Muscle of arm (tissue), 1 donor: ENCODE measurements at regions not wholly inside any gene's neighbourhood (a gene's known extent, or its start where the extent isn't known, plus 50 kb on each side); places are given as distances from the start of the nearest gene placed in this dataset.

Source experiments
- DNase-seq: peaks from one replicate; pipeline ENCODE4 v3.0.0-alpha.2; 2013

DNA sequence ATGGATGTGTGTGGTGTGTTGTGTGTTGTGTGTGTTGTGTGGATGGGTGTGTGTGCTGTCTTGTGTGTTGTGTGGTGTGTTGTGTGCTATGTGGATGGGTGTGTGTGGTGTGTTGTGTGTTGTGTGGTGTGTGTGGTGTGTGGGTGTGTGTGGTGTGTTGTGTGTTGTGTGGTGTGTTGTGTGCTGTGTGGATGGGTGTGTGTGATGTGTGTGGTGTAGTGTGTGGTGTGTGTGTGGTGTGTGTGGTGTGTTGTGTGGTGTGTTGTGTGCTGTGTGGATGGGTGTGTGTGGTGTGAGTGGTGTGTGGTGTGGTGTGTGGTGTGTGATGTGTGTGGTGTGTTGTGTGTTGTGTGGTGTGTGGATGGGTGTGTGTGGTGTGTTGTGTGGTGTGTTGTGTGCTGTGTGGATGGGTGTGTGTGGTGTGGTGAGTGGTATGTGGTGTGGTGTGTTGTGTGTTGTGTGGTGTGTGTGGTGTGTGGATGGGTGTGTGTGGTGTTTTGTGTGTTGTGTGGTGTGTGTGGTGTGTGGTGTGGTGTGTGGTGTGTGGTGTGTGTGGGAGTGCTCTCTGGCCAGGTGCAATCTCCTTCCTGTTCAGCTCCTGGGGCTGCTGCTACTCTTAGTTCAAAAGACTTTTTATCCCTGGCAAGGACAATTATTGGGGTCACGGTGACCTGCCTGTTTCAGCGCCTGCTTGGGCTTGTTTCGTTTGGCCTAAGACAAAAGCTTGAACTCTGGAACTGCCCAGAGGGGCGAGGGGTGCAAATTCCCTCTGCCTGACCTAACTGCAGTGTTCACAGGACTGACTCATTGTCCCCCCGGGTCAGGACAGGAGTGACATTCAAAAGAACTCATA lies 101.1 kb downstream of the UBIAD1 start:
- no peak for DNase-seq

DNA sequence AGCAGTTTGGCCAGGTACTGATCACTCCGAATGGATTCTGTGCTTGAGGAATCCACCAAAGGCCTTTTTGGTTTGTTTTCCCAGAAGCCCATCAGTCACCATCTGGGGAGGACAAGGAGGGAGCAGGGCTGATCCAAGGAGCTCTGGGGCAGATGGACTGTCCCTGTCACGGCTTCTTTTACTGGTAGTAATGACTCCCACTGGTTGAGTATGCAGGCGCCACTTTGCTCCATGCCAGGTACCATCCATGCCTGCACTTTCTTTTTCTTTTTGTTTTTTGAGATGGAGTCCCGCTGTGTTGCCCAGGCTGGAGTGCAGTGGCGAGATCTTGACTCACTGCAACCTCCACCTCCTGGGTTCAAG lies 101.7 kb downstream of the UBIAD1 start:
- no peak for DNase-seq

DNA sequence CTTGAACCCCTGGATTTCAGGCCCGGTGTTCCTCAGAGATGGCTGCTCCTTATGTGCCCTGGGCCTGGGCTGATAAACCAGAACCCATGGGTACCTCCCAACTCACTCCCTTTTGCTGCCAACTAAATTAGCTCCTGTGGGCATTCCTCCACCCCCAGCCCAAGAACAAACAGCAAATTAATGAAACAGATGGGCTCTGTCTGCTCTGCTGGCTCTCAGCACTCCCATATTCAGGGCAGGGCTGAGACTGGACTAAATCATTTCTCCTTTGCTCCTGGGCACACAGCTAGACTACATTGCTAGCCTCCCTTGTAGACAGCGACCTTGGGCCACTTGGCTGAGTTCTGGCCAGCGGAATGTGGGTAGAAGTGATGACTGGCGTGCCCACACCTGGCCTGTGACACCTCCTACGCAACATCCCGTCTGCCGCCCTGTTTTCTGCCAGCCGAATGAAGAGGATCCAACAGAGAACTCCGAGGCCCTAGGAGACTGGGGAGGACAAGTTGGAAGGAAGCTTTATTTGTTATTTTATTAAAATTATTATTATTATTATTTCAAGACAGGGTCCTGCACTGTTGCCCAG lies 101.9 kb upstream of the DISP3 start:
- no peak for DNase-seq

DNA sequence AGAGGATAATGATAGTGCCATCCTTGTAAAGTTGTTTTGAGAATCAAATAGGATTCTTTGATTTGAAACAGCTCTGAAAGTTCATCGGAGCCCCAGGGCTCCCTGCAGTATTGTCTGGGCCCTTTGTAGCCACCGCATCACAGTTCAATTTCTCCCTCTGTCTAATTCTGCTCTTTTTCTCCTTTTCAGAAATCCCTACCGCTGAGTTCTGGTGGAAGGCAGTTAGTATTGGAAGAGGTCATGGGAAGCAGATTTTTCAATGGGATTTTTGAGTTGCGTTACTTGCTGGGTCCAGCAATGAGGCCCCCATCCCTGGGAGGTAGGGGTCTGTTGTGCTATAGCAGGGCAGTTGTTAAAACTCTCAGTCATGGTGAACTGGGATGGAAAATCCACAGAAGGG lies 101.0 kb upstream of the DISP3 start:
- DNase-seq: no peak

DNA sequence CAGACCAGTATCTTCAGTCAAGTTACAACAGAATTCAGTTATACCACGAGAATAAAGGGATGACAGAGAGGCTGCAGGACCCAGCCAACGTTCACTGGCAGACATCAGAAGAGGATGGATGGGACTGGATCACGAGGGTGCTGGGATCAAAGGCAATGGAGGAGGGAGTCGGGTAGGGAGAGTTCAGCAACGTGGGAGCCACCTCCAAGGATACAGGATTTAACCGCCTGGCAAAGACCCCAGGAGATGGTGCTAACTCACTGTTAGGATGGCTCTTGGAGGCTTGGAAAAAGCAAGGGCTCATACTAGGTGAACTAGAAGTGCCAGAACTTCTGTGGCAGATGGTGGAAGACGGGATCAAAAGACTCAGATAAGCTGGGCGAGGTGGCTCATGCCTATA lies 99.1 kb upstream of the DISP3 start:
- no peak for DNase-seq

DNA sequence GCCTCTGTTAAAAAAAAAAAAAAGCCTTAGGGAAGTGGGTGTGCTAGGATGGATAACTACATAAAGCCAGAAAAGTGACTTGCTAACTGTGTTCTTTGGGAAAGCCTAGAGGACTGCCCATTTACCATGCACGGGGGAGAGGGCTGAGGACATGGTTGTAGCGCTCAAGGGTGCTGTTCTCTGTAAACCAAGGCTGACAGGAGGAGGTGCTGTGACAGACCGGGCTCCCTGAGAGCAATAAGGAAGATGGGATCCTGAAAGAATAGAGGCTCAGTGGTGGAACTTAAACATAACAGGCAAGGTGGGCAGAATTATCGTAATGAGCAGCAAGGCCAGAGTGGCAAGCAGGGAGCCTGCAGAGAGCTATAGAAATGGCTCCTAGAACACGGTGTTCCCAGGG lies 98.5 kb upstream of the DISP3 start:
- no peak for DNase-seq

DNA sequence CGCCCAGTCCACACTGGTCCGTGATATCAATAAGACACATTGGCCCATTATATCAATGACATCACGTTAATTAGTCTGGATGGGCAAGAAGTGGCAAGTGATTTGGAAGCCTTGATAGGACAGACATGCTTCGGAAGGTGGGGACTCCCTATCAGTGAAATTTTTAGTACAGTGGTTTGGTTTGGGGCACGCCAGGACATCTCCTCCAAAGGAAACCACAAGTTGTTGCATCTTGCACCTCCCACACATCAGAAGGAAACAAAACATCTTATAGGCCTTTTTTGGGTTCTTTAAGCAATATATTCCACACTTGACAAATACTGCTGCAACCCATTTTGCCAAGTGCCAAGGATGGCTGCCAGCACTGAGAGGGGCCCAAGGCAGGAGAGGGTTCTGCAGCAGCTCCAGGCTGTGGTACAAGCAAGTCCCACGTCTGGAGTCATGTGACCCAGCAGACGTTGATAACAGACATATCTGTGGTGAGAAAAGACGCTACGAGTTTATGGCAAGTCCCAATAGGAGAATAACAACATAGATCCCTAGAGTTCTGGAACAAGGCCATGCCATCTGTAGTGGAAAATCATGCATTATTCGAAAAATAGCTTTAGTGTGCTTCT lies 95.3 kb upstream of the DISP3 start:
- no peak for DNase-seq

DNA sequence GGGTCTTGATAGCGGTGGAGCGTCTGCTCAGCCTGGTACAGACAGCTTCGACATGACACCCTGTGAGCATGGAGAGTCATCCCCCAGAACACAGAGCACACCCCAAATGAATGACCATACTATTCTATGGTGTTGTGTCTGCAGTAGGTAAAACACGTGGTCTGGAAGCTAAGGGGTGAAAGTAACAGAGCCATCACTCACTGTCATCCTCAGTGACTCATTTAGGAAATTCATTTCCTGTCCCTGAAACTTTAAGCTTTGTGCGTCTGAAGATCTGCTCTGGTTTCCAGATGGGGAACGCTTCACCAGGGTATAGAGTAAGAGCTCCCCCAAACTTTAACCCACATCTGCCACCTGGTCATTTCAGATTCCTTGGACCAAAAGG lies 94.8 kb upstream of the DISP3 start:
- DNase-seq: no peak

DNA sequence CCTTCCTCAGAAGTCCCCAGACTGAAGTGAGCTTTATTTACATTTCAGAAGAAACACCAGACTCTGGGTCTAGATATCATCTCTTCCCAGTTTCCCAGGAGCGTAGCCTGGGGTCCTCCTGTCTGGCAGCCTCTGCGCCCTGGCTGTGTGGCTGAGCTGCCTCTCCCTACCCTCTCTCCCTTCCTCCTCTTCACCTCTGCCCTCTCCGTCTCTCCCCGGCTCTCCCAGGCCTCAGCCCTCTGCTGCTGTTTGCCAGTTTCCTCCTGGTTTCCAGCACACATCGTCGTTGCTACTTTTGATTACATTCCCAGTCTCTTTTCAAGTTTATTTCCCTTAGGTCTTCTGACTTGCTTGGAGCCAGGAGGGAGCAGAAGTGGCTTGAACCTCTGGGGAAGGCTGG lies 91.1 kb upstream of the DISP3 start:
- no peak for DNase-seq

DNA sequence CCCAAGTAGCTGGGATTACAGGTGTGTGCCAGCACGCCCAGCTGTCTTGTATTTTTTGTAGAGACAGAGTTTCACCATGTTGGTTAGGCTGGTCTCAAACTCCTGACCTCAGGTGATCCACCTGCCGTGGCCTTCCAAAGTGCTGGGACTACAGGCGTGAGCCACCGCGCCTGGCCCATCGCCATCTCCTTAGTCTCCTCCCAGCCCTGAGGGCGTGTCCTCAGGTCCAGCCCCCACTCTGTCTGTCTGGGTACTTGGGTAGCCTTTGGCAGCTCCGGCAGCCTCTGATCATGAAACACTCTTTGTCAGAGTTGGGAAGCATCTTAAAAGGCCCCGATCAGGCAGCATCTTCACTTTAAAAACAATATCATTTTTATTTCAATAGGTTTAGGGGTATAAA lies 90.3 kb upstream of the DISP3 start:
- no peak for DNase-seq

DNA sequence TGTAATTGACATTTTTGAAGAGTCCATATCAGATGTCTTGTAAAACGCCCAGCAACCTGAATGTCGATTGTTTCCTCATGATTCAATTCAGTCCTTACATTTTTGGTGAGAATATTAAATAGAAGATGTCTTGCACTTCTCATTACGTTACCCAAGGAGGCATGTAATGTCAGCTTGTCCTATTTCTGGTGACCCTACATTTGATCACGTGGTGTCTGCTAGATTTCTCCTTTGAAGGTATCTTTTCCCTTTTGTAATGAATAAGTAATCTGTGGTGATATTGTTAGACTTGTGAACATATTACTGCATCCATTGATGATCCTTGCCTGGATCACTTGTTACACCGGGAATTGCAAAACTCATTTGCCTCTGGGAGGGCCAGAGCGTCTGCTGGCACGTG lies 87.6 kb upstream of the DISP3 start:
- no peak for DNase-seq

DNA sequence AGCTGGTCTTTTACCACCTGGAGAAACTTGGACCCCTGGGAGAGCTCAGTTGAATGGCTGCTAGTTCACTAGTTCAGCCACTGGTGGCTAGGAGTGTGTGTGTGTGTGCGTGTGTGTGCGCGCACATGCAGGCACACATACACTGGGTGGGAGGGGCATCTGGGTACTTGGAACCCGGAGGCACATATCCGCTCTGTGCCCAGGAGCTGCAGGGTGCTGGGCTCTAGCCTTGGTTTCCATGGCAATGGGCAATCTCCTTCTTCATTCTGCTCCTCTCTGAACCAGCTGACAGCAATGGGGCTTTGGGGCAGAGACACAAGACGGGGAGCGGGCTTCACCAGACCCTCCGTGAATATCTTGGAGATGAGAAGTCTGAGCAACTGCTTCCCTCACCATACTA lies 87.1 kb upstream of the DISP3 start:
- no peak for DNase-seq

DNA sequence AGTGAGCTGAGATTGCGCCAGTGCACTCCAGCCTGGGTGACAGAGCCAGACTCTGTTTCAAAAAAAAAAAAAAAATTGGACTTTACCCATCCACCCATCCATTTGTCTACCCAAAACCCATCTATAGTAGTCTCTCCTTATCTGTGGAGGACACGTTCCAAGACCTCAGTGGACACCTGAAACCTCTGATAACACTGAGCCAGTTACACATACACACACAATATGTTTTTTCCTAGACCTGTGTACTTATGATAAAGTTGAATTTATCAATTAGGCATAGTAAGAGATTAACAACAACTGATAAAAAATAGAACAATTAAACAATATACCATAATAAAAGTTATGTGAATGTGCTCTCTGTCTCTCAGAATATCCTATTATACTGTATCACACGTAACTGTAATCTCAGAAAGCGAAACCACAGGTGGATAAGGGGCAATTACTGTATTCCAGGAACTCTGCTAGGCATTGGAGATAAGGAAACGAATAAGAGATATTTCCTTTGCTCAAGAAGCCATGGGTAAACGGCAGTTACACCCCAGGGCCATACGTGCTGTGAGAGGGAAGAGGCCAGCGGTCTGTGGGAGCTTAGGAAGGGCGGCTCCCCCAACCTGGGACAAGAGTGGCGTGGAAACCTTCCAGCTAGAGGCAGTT lies 84.2 kb upstream of the DISP3 start:
- no peak for DNase-seq

DNA sequence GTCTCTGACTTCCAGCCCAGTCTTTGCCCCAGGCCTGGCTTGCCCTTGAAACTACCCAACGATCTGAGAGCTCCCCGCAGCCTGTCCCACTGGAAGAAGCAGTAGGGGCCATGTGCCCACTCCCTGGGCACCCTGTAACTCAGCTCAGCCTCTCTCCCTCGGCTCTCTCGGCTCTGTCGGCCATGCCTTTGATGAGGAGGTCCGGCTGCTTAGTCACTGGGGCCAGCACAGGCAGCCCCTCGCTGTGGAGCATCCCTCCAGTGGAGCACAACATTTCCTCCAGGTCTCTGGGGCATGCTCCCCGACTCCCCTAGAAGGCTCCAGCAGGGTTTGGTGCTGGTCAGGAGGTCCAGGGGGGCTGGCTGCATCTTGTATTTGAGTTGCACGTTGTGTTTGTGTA lies 83.3 kb upstream of the DISP3 start:
- no peak for DNase-seq

DNA sequence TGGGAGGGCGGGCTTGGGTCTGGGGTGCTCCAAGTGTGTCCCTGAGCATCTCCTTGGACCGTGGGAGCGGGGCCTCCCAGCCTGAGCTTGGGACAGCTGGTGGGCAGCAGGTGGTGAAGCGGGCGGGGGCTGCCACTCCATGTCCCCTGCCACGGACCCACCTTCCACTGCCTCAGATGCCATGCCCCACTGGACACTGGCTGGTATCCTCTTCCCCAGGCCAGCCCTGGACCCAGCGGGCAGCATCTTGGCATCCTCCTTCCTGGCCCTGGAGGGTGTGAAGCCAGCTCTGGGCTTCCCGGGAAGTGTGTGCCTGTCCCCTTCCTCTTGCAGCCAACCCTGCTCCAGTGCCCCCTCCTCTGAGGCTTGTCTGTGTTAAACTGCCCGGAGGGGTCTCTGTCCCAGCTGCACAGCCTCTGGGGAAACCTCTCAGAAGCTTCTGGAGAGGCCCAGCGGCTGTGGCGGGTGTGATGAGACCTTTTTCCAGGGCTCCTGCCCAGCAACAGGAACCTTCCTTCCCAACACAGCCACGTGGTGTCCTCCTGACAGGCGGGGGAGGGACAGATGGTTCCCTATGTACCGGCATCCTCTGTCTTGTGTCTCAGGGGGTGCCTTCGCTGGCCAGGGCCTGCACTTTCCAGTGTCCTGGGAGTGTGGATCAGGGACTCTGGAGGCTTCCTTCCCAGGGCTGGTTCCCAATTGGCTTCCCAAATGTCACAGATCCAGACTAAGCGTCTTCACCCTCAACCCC lies 81.6 kb upstream of the DISP3 start:
- DNase-seq: no peak

DNA sequence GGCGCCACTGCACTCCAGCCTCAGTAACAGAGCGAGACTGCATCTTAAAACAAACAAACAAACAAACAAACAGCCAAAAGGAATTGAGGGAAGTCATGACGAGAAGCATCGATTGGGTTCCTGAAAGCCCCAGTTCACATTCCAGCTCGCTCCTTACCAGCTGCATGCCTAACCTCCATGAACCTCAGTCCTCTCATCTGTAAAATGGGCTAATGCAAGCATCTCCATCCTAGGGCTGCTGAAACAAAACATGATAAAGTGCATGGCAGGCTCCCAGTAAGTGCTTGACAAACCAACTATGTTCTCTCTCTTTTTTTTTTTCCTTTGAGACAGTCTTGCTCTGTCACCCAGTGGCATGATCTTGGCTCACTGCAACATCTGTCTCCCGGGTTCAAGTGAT lies 79.7 kb upstream of the DISP3 start:
- no peak for DNase-seq

DNA sequence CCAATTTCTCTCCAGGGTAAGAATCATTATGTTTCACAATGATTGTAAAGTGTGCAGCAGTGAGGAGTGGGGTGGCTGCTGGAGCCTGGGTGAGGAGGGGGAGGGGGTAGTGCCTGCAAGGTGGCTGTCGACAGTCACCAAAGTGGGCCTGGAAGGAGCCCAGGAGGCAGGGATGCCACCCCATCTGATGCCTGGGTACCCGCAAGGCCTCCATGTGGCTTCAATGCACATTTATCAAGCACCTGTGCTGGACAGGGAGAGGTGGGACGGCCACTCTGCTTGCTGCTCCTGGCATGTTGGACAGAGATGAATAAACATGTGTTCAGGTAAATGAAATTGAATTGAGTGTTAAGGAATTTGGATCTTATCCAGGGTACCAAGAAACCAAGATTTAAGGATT lies 78.8 kb upstream of the DISP3 start:
- DNase-seq: no peak

DNA sequence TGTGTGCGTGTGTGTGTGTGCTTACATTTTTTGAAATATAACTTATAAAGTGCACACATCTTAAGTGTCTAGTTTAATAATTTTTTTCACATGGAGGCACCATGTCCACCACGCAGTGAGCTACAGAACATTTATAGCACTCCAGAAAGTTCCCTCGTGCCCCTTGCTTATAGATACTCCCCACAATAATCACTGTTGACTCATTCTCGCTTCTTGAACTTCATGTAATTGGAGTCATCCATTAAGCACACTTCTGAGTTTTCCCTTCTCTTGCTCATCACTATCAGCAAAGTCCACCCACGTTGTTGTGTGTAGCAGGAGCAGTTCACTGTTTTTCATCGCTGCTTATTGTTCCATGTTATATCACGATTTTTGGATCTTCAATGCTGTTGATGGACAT lies 78.4 kb upstream of the DISP3 start:
- no peak for DNase-seq

DNA sequence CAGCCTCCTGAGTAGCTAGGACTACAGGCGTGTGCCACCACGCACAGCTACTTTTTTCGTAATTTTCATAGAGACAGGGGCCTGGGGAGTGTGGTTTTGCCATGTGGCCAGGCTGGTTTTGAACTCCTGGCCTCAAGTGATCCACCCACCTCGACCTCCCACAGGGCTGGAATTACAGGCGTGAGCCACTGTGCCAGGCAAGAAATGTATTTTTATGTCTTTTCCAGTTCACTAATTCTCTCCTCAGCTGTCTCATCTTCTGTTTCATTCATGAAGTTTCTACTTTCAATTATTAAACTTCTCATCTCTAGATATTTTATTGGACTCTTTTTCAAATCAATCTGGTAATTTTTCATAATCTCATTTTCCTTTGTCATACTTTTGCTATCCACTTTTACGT lies 72.1 kb upstream of the DISP3 start:
- DNase-seq: no peak

DNA sequence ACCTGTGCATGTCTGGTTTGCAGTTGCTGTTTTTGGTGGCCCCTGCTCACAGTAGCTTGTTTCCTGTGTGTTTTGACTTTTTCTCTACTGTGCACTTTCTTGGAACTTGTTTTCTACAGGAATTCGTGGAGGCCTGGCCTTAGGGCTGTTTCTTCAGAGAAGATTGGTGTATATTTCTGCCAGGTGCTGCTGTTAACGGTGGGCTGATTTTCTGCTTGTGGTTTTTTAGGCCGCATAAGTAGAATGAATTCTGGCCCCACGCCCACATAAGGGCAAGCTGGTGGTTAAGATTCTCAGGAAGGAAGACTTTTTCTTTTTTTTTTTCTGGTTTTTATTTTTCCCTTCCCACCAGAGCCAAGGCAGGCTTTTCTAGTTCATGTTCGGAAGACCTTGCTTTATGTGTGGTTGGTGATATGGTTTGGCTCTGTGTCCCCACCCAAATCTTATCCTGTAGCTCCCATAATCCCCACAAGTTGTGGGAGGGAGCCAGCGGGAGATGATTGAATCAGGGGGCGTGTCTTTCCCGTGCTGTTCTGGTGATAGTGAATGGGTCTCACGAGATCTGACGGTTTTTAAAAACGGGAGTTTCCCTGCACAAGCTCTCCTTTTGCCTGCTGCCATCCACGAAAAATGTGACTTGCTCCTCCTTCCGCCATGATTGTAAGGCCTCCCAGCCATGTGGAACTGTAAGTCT lies 71.5 kb upstream of the DISP3 start:
- DNase-seq: no peak

DNA sequence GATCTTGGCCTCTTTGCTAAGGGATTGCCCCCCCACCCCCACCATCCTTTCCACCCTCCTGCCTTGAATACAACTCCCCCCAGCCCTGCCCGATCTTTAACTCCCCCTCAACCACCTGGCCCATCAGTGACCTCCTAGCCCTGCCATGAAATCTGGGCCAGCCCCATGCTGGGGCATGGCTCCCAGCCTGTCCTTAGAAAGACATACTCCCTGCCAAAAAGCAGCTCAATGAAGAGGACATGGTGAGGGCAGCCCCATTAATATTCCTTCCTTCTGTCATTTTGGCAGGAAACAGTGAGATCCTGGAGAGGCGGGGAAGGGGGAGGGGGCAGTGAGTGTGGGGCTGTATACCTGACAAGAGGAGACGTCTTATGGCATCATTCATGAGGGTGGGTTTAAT lies 66.8 kb upstream of the DISP3 start:
- DNase-seq: no peak

DNA sequence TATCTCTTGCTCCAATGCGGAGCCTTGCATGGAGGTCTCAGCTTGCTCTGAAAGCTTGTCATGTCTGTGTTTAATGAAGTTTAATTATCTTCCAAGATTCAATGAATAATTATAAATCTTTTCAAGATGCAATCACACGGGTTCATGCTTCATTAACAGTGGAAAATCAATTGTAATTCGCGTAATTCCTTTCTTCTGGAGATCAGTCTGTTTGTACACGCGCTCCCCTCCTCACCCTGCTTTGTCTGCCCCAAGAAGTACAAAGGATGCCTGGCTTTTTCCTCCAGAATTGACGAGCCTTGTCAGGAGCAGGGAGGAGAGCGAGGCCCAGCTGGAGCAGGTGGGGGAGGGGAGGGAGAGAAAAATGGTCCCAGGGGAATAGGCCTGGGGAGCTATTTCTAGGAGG lies 65.0 kb upstream of the DISP3 start:
- DNase-seq: no peak
